ENCODE measurements at regions not wholly inside any gene's neighbourhood (a gene's known extent, or its start where the extent isn't known, plus 50 kb on each side); places are given as distances from the start of the nearest gene placed in this dataset.

GRCh38 chr9:4393806-4394523 is 94.1 kb upstream of the GLIS3 start:
- Histone ChIP-seq H3K36me3 (ENCODE audit: control insufficient read depth, insufficient read depth, low read length) (no peaks in the 10 kb centered on the region), H3K4me1 (ENCODE audit: control insufficient read depth, extremely low read depth, insufficient read depth, low read length) (no peaks in the 10 kb centered on the region), H3K9ac (ENCODE audit: insufficient read depth, low read length) (no peak overlapping the region), H2AFZ (ENCODE audit: low read length) (no peak overlapping the region), H3K4me3 (replicated peaks in 1 of 4; ENCODE audit: control extremely low read depth in 1 of 4, insufficient read depth in 1 of 4, low read depth in 3 of 4, low read length in 4 of 4) (no peak overlapping the region), H4K20me1 (ENCODE audit: control insufficient read depth, extremely low read depth, insufficient read depth, low read length) (no peaks in the 10 kb centered on the region), H3K27ac (ENCODE audit: insufficient read depth, low read length) (no peak overlapping the region), H3K79me2 (ENCODE audit: control insufficient read depth, insufficient read depth, low read length) (no peaks in the 10 kb centered on the region), H3K27me3 (ENCODE audit: control insufficient read depth, insufficient read depth, low read length) (no peaks in the 10 kb centered on the region), H3K4me2 (ENCODE audit: extremely low read depth, insufficient read depth, low read length) (no peak overlapping the region), H3K9me3 (ENCODE audit: control insufficient read depth, insufficient read depth, low read depth, low read length) (no peaks in the 10 kb centered on the region)
- TF ChIP-seq CTCF (conservative IDR thresholded peaks at IDR 0.05 in 1 of 2, IDR thresholded peaks at IDR 0.05 in 1 of 2; ENCODE audit: low read depth in 1 of 2, low read length in 2 of 2) (no peak), EZH2 (IDR thresholded peaks at IDR 0.05; ENCODE audit: low read length, missing control alignments) (no peak)
- no peak for DNase-seq (ENCODE audit: low read depth in 2 of 2)

- Histone ChIP-seq H3K36me3 (ENCODE audit: control insufficient read depth, insufficient read depth, low read length) (no peaks in the 10 kb centered on the region), H3K4me2 (ENCODE audit: extremely low read depth, insufficient read depth, low read length) (no peak overlapping the region), H4K20me1 (ENCODE audit: control insufficient read depth, extremely low read depth, insufficient read depth, low read length) (no peaks in the 10 kb centered on the region), H3K4me3 (replicated peaks in 1 of 4; ENCODE audit: control extremely low read depth in 1 of 4, insufficient read depth in 1 of 4, low read depth in 3 of 4, low read length in 4 of 4) (no peak overlapping the region), H3K27me3 (ENCODE audit: control insufficient read depth, insufficient read depth, low read length) (no peaks in the 10 kb centered on the region), H2AFZ (ENCODE audit: low read length) (no peak overlapping the region), H3K9ac (ENCODE audit: insufficient read depth, low read length) (no peak overlapping the region), H3K4me1 (ENCODE audit: control insufficient read depth, extremely low read depth, insufficient read depth, low read length) (no peaks in the 10 kb centered on the region), H3K9me3 (ENCODE audit: control insufficient read depth, insufficient read depth, low read depth, low read length) (no peaks in the 10 kb centered on the region), H3K79me2 (ENCODE audit: control insufficient read depth, insufficient read depth, low read length) (no peaks in the 10 kb centered on the region), H3K27ac (ENCODE audit: insufficient read depth, low read length) (no peak overlapping the region)
- DNase-seq (ENCODE audit: low read depth in 2 of 2), result no peak
- TF ChIP-seq EZH2 (IDR thresholded peaks at IDR 0.05; ENCODE audit: low read length, missing control alignments) (no peak), CTCF (conservative IDR thresholded peaks at IDR 0.05 in 1 of 2, IDR thresholded peaks at IDR 0.05 in 1 of 2; ENCODE audit: low read depth in 1 of 2, low read length in 2 of 2) (no peak)
These were observed 89.9 kb upstream of the GLIS3 start for GRCh38 chr9:4389755-4390154.

GRCh38 chr9:4389003-4389402 is 89.1 kb upstream of the GLIS3 start:
- Histone ChIP-seq H3K36me3 (ENCODE audit: control insufficient read depth, insufficient read depth, low read length) (no peaks in the 10 kb centered on the region), H3K4me3 (replicated peaks in 1 of 4; ENCODE audit: control extremely low read depth in 1 of 4, insufficient read depth in 1 of 4, low read depth in 3 of 4, low read length in 4 of 4) (no peak overlapping the region), H3K4me1 (ENCODE audit: control insufficient read depth, extremely low read depth, insufficient read depth, low read length) (no peaks in the 10 kb centered on the region), H3K27ac (ENCODE audit: insufficient read depth, low read length) (no peak overlapping the region), H3K9ac (ENCODE audit: insufficient read depth, low read length) (no peak overlapping the region), H3K79me2 (ENCODE audit: control insufficient read depth, insufficient read depth, low read length) (no peaks in the 10 kb centered on the region), H4K20me1 (ENCODE audit: control insufficient read depth, extremely low read depth, insufficient read depth, low read length) (no peaks in the 10 kb centered on the region), H3K4me2 (ENCODE audit: extremely low read depth, insufficient read depth, low read length) (no peak overlapping the region), H3K9me3 (ENCODE audit: control insufficient read depth, insufficient read depth, low read depth, low read length) (no peaks in the 10 kb centered on the region), H3K27me3 (ENCODE audit: control insufficient read depth, insufficient read depth, low read length) (no peaks in the 10 kb centered on the region), H2AFZ (ENCODE audit: low read length) (no peak overlapping the region)
- no peak for TF ChIP-seq EZH2 (IDR thresholded peaks at IDR 0.05; ENCODE audit: low read length, missing control alignments)
- no peak for TF ChIP-seq CTCF (conservative IDR thresholded peaks at IDR 0.05 in 1 of 2, IDR thresholded peaks at IDR 0.05 in 1 of 2; ENCODE audit: low read depth in 1 of 2, low read length in 2 of 2)
- no peak for DNase-seq (ENCODE audit: low read depth in 2 of 2)
